ENCODE measurements at regions not wholly inside any gene's neighbourhood (a gene's known extent, or its start where the extent isn't known, plus 50 kb on each side); places are given as distances from the start of the nearest gene placed in this dataset.

- Mint-ChIP-seq H3K9me3 (ENCODE audit: low read depth) (no peaks in the 10 kb centered on the region), H3K4me1 (ENCODE audit: low read depth) (peaks cover 5% of the 10 kb centered on the region), H3K27ac (no peak overlapping the region)
These were observed 60.3 kb downstream of the EOMES start for GRCh38 chr3:27661797-27662196.

GRCh38 chr3:27659279-27660021, 62.7 kb downstream of the EOMES start:
- no peaks in the 10 kb centered on the region for H3K36me3 Mint-ChIP-seq
- H3K27me3 Mint-ChIP-seq, result peaks cover 3% of the 10 kb centered on the region
- no peak overlapping the region for H3K27ac Mint-ChIP-seq
- H3K9me3 Mint-ChIP-seq (ENCODE audit: low read depth), result no peaks in the 10 kb centered on the region
- no peak overlapping the region for H3K4me3 Mint-ChIP-seq
- H3K4me1 Mint-ChIP-seq (ENCODE audit: low read depth), result no peaks in the 10 kb centered on the region

More at GRCh38 chr3:27661797-27662196, 60.3 kb downstream of the EOMES start:
- Mint-ChIP-seq H3K27me3 (peaks cover 3% of the 10 kb centered on the region), H3K4me3 (no peak overlapping the region), H3K36me3 (no peaks in the 10 kb centered on the region)

GRCh38 chr3:27658741-27659140, 63.4 kb downstream of the EOMES start:
- no peak overlapping the region for H3K4me3 Mint-ChIP-seq
- no peak overlapping the region for H3K27ac Mint-ChIP-seq
- no peaks in the 10 kb centered on the region for H3K4me1 Mint-ChIP-seq (ENCODE audit: low read depth)
- no peaks in the 10 kb centered on the region for H3K36me3 Mint-ChIP-seq
- H3K27me3 Mint-ChIP-seq, result peaks cover 4% of the 10 kb centered on the region
- no peaks in the 10 kb centered on the region for H3K9me3 Mint-ChIP-seq (ENCODE audit: low read depth)

GRCh38 chr3:27657871-27658270, 64.3 kb downstream of the EOMES start:
- H3K27me3 Mint-ChIP-seq, result peaks cover 5% of the 10 kb centered on the region
- H3K4me3 Mint-ChIP-seq, result no peak overlapping the region
- no peak overlapping the region for H3K27ac Mint-ChIP-seq
- no peaks in the 10 kb centered on the region for H3K36me3 Mint-ChIP-seq
- H3K9me3 Mint-ChIP-seq (ENCODE audit: low read depth), result no peaks in the 10 kb centered on the region
- no peaks in the 10 kb centered on the region for H3K4me1 Mint-ChIP-seq (ENCODE audit: low read depth)

- H3K36me3 Mint-ChIP-seq, result no peaks in the 10 kb centered on the region
- H3K9me3 Mint-ChIP-seq (ENCODE audit: low read depth), result no peaks in the 10 kb centered on the region
- H3K27ac Mint-ChIP-seq, result no peak overlapping the region
- H3K4me1 Mint-ChIP-seq (ENCODE audit: low read depth), result no peaks in the 10 kb centered on the region
- H3K27me3 Mint-ChIP-seq, result peaks cover 5% of the 10 kb centered on the region
- H3K4me3 Mint-ChIP-seq, result no peak overlapping the region
These were observed 64.7 kb downstream of the EOMES start for GRCh38 chr3:27657404-27657803.

- no peak overlapping the region for H3K27ac Mint-ChIP-seq
- H3K9me3 Mint-ChIP-seq (ENCODE audit: low read depth), result no peaks in the 10 kb centered on the region
- no peaks in the 10 kb centered on the region for H3K4me1 Mint-ChIP-seq (ENCODE audit: low read depth)
- H3K4me3 Mint-ChIP-seq, result no peak overlapping the region
- peaks cover 5% of the 10 kb centered on the region for H3K27me3 Mint-ChIP-seq
- no peaks in the 10 kb centered on the region for H3K36me3 Mint-ChIP-seq
These were observed 65.3 kb downstream of the EOMES start for GRCh38 chr3:27656790-27657189.

GRCh38 chr3:27655547-27655946, 66.6 kb downstream of the EOMES start:
- H3K36me3 Mint-ChIP-seq, result no peaks in the 10 kb centered on the region
- H3K27ac Mint-ChIP-seq, result no peak overlapping the region
- no peaks in the 10 kb centered on the region for H3K4me1 Mint-ChIP-seq (ENCODE audit: low read depth)
- peaks cover 2% of the 10 kb centered on the region for H3K27me3 Mint-ChIP-seq
- no peaks in the 10 kb centered on the region for H3K9me3 Mint-ChIP-seq (ENCODE audit: low read depth)
- H3K4me3 Mint-ChIP-seq, result no peak overlapping the region

- no peak overlapping the region for H3K4me3 Mint-ChIP-seq
- no peak overlapping the region for H3K27ac Mint-ChIP-seq
- peaks cover 2% of the 10 kb centered on the region for H3K27me3 Mint-ChIP-seq
- no peaks in the 10 kb centered on the region for H3K36me3 Mint-ChIP-seq
- no peaks in the 10 kb centered on the region for H3K9me3 Mint-ChIP-seq (ENCODE audit: low read depth)
- no peaks in the 10 kb centered on the region for H3K4me1 Mint-ChIP-seq (ENCODE audit: low read depth)
These were observed 68.1 kb downstream of the EOMES start for GRCh38 chr3:27653803-27654558.

- H3K4me3 Mint-ChIP-seq, result no peak overlapping the region
- H3K36me3 Mint-ChIP-seq, result no peaks in the 10 kb centered on the region
- H3K27me3 Mint-ChIP-seq, result peaks cover 2% of the 10 kb centered on the region
- H3K4me1 Mint-ChIP-seq (ENCODE audit: low read depth), result no peaks in the 10 kb centered on the region
- no peak overlapping the region for H3K27ac Mint-ChIP-seq
- no peaks in the 10 kb centered on the region for H3K9me3 Mint-ChIP-seq (ENCODE audit: low read depth)
These were observed 72.8 kb downstream of the EOMES start for GRCh38 chr3:27649277-27649676.

- H3K4me1 Mint-ChIP-seq (ENCODE audit: low read depth), result no peaks in the 10 kb centered on the region
- H3K27me3 Mint-ChIP-seq, result no peaks in the 10 kb centered on the region
- H3K9me3 Mint-ChIP-seq (ENCODE audit: low read depth), result no peaks in the 10 kb centered on the region
- H3K4me3 Mint-ChIP-seq, result no peak overlapping the region
- no peaks in the 10 kb centered on the region for H3K36me3 Mint-ChIP-seq
- no peak overlapping the region for H3K27ac Mint-ChIP-seq
These were observed 75.2 kb downstream of the EOMES start for GRCh38 chr3:27646896-27647295.

GRCh38 chr3:27644941-27645340, 77.2 kb downstream of the EOMES start:
- no peaks in the 10 kb centered on the region for H3K36me3 Mint-ChIP-seq
- no peaks in the 10 kb centered on the region for H3K9me3 Mint-ChIP-seq (ENCODE audit: low read depth)
- no peak overlapping the region for H3K4me3 Mint-ChIP-seq
- H3K27ac Mint-ChIP-seq, result no peak overlapping the region
- H3K4me1 Mint-ChIP-seq (ENCODE audit: low read depth), result peaks cover 3% of the 10 kb centered on the region
- no peaks in the 10 kb centered on the region for H3K27me3 Mint-ChIP-seq

- H3K9me3 Mint-ChIP-seq (ENCODE audit: low read depth), result no peaks in the 10 kb centered on the region
- no peaks in the 10 kb centered on the region for H3K27me3 Mint-ChIP-seq
- H3K4me1 Mint-ChIP-seq (ENCODE audit: low read depth), result peaks cover 14% of the 10 kb centered on the region
- H3K36me3 Mint-ChIP-seq, result no peaks in the 10 kb centered on the region
- H3K27ac Mint-ChIP-seq, result no peak overlapping the region
- no peak overlapping the region for H3K4me3 Mint-ChIP-seq
These were observed 78.8 kb downstream of the EOMES start for GRCh38 chr3:27643355-27643754.

GRCh38 chr3:27642796-27643195, 79.3 kb downstream of the EOMES start:
- Mint-ChIP-seq H3K36me3 (no peaks in the 10 kb centered on the region), H3K27me3 (no peaks in the 10 kb centered on the region), H3K9me3 (ENCODE audit: low read depth) (no peaks in the 10 kb centered on the region), H3K4me1 (ENCODE audit: low read depth) (peaks cover 17% of the 10 kb centered on the region), H3K27ac (no peak overlapping the region), H3K4me3 (no peak overlapping the region)

GRCh38 chr3:27641888-27642601, 80.1 kb downstream of the EOMES start:
- peaks cover 17% of the 10 kb centered on the region for H3K4me1 Mint-ChIP-seq (ENCODE audit: low read depth)
- no peak overlapping the region for H3K27ac Mint-ChIP-seq
- no peaks in the 10 kb centered on the region for H3K36me3 Mint-ChIP-seq
- H3K9me3 Mint-ChIP-seq (ENCODE audit: low read depth), result no peaks in the 10 kb centered on the region
- no peak overlapping the region for H3K4me3 Mint-ChIP-seq
- H3K27me3 Mint-ChIP-seq, result no peaks in the 10 kb centered on the region

GRCh38 chr3:27641271-27641800, 80.8 kb downstream of the EOMES start:
- H3K36me3 Mint-ChIP-seq, result no peaks in the 10 kb centered on the region
- H3K4me1 Mint-ChIP-seq (ENCODE audit: low read depth), result peaks cover 17% of the 10 kb centered on the region
- H3K4me3 Mint-ChIP-seq, result no peak overlapping the region
- no peaks in the 10 kb centered on the region for H3K9me3 Mint-ChIP-seq (ENCODE audit: low read depth)
- no peak overlapping the region for H3K27ac Mint-ChIP-seq
- H3K27me3 Mint-ChIP-seq, result no peaks in the 10 kb centered on the region

All from activated naive CD8-positive, alpha-beta T cell (primary cell).